ENCODE measurements at regions not wholly inside any gene's neighbourhood (a gene's known extent, or its start where the extent isn't known, plus 50 kb on each side); places are given as distances from the start of the nearest gene placed in this dataset.

- DNase-seq (ENCODE audit: insufficient read length, low spot score): no peak
- FAIRE-seq: no peak
These were observed 61.9 kb upstream of the KCNG1 start for GRCh38 chr20:51084593-51085377.

GRCh38 chr20:51083447-51083846 lies 60.5 kb upstream of the KCNG1 start:
- FAIRE-seq: no peak
- DNase-seq (ENCODE audit: insufficient read length, low spot score): no peak

DNA sequence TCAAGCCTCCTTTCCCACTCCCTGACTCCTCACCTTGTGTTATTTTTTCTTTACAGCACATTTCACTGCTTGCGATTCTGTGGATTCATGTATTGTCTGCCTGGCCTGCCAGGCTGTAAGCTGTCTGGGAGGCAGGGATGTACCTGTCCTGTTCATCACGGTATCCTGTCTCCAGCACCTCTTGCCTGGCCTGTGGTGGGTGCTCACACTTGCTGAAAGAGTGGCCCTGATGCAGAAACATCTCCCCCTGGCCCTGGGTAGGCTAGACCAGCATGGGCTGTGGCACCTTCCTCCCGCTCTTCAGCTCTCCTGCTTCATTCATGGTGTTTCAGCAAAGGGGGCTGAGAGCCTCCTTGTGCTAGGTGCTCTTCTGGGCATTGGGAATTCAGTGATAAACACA lies 60.1 kb upstream of the KCNG1 start:
- FAIRE-seq (no peak), DNase-seq (ENCODE audit: insufficient read length, low spot score) (no peak)

GRCh38 chr20:51080516-51080915 lies 57.6 kb upstream of the KCNG1 start:
- no peak for DNase-seq (ENCODE audit: insufficient read length, low spot score)
- no peak for FAIRE-seq

DNA sequence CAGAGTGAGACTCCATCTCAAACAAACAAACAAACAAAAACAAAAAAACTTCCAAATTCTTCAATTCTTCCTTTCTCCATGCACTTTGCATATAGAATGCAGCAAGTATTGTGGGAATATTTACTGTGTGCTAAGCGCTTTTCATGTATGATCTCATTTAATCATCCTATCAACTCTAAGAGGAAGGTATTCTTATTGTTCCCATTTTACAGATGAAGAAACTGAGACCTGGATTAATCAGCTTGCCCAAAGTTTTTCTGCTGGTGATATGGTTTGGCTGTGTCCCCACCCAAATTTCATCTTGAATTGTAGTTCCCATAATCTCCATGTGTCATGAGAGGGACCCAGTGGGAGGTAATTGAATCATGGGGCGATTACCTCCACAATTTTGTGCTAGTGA lies 56.6 kb upstream of the KCNG1 start:
- no peak for FAIRE-seq

DNA sequence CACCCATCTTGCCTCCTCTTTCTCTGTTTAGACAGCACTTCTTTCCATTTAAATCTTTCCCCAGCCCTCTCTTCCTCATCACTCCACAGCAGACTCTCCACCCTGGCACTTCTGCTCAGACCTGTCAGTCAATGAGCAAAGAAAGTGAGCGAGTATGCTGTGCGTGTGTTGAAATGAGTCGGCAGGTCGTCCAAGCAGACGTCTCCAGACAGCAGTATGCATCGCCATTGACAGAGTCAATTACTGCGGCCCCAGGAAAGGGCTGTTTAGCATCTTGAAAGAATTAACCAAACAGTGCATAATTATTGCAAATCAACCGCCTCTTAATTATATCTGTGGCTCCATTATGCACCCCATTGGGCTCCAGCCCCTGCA lies 54.8 kb upstream of the KCNG1 start:
- FAIRE-seq: no peak

More for the DNA sequence above, 56.6 kb upstream of the KCNG1 start:
- DNase-seq (ENCODE audit: insufficient read length, low spot score): no peak

DNA sequence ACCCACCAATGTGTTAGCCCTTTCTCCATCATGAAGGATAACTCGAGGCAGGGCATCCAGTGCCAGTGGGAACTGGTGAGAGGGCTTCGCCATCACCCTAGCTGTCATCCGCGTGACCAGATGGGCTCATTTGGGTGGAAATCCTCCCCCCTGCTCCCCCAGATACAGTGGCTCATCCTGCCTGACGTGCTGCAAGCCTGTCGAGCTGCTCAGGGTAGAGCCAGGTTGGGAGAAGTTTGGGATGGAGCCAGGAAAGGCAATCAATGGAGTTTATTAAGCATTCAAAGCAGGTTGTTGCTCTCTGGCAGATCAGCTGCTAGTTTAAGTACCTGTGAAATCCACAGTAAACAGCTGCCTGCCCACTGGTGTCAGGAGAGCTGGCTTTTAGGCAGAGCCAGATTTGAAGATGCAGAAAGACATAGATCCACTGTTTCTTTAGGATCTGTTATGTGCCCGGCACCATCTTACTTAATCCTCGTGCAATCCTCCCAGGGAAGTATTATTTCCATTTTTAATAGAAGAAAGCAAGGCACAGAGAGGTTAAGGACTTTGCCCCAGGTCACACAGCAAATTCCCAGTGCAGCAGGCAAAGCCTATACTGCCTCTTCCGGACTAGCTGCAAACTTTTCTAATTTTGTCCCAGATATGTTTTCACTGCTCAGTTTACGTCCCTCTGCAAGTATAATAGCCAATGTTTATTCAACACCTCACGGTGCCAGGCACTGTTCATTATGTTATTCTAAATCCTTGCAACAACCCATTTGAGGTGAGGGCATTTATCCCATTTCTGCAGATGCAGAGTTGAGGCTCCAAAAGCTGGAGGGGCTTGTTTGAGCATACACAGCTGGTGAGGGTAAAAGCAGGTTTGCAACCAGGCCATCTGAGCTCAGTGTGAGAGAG lies 54.1 kb upstream of the KCNG1 start:
- FAIRE-seq (no peak), DNase-seq (ENCODE audit: insufficient read length, low spot score) (no peak)

More for the DNA sequence above, 54.8 kb upstream of the KCNG1 start:
- DNase-seq (ENCODE audit: insufficient read length, low spot score): no peak

DNA sequence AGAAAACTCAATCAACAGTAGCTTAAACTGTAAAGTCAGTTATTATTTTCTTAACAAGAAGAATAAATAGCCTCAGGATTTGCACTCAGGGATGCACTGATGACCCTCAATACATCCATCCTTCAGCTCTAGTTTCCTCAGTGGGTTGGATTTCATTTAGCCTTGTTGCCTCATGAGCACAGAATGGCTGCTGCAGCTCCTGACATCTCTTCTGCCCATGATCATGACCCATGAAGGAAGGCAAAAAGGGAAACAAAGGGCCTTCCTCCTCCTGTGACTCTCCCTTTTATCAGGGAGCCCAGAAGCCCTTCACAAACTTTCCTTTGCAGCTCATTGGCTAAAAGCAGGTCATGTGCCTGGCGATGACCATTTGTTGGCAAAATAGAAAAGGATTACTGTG lies 51.2 kb upstream of the KCNG1 start:
- FAIRE-seq (no peak), DNase-seq (ENCODE audit: insufficient read length, low spot score) (no peak)
